NT2/D1 (cell line): ENCODE measurements at regions not wholly inside any gene's neighbourhood (a gene's known extent, or its start where the extent isn't known, plus 50 kb on each side); places are given as distances from the start of the nearest gene placed in this dataset.

Source experiments
- SUZ12 ChIP-seq: IDR thresholded peaks from 2 replicates; pipeline ENCODE4 v1.6.1; 2011; ENCODE audit not compliant: insufficient read length, insufficient read depth; ENCODE audit errors: extremely low read depth
- YY1 ChIP-seq: IDR thresholded peaks from 2 replicates; pipeline ENCODE4 v1.6.1; 2011; ENCODE audit not compliant: insufficient read length, insufficient read depth

GRCh38 chr5:124403281-124403680, 343.2 kb downstream of the ZNF608 start:
- TF ChIP-seq SUZ12 (no peak), YY1 (no peak)
